ENCODE measurements at regions not wholly inside any gene's neighbourhood (a gene's known extent, or its start where the extent isn't known, plus 50 kb on each side); places are given as distances from the start of the nearest gene placed in this dataset.

DNA sequence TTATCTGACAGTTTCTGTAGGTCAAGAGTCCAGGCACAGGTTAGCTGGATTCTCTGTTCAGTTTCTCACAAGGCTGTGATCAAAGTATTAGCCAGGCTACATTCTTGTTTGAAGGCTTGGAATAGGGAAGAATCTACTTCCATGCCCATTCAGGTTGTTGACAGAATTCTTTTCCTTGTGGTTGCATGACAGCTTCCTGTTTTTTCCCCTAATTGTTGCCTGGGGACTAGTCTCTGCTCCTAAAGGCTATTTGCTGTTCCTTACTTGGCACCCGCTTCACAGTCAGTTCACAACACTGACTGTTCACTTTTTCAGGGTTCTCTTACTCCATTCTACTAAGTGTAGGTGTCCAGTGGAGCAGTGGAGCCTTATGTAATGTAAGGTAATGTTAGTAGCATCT is 115.4 kb upstream of the GBE1 start:
- TF ChIP-seq, protein P1, sequence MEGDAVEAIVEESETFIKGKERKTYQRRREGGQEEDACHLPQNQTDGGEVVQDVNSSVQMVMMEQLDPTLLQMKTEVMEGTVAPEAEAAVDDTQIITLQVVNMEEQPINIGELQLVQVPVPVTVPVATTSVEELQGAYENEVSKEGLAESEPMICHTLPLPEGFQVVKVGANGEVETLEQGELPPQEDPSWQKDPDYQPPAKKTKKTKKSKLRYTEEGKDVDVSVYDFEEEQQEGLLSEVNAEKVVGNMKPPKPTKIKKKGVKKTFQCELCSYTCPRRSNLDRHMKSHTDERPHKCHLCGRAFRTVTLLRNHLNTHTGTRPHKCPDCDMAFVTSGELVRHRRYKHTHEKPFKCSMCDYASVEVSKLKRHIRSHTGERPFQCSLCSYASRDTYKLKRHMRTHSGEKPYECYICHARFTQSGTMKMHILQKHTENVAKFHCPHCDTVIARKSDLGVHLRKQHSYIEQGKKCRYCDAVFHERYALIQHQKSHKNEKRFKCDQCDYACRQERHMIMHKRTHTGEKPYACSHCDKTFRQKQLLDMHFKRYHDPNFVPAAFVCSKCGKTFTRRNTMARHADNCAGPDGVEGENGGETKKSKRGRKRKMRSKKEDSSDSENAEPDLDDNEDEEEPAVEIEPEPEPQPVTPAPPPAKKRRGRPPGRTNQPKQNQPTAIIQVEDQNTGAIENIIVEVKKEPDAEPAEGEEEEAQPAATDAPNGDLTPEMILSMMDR (IDR thresholded peaks at IDR 0.05; ENCODE audit: low read depth, low read length, poor library complexity, severe bottlenecking): no peak
- no peak for TF ChIP-seq EZH2phosphoT487 (IDR thresholded peaks at IDR 0.05; ENCODE audit: borderline replicate concordance, low read length)
